ENCODE measurements at regions not wholly inside any gene's neighbourhood (a gene's known extent, or its start where the extent isn't known, plus 50 kb on each side); places are given as distances from the start of the nearest gene placed in this dataset.

DNA sequence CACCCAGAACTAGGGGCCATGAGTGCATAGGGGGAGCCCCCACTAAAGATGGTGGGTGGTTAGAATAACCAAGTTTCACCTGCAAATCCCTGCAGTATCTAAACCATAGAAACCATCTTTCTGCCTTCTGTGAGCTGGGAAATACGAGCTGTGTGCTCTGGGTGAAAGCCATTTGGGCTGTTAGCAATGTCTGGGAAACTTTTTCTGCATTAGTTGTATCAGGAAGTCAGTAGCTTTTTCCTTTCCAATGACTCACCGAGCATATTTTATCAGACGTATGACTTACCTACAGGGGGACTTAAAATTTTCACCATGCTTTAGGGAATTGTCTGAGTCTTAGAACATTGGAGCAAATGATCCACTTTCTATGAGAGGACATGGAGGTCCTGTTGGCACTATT is 584.0 kb downstream of the QKI start:
- 72% methylated on average over 3 of the region's 3 CpGs for WGBS (ENCODE audit: low lambda C conversion rate, missing lambda C conversion rate)
- Histone ChIP-seq H3K79me2 (no peaks in the 10 kb centered on the region), H3K9me3 (ENCODE audit: low read depth) (no peaks in the 10 kb centered on the region), H3K27me3 (no peaks in the 10 kb centered on the region), H3K36me3 (replicated peaks; ENCODE audit: insufficient read depth, low read depth) (no peaks in the 10 kb centered on the region), H2AFZ (no peak overlapping the region), H3K4me1 (ENCODE audit: insufficient read depth) (no peaks in the 10 kb centered on the region), H4K20me1 (ENCODE audit: insufficient read depth, poor library complexity, severe bottlenecking) (no peaks in the 10 kb centered on the region), H3K9me2 (replicated peaks; ENCODE audit: insufficient read depth) (no peaks in the 10 kb centered on the region), H3K4me3 (no peak overlapping the region), H3K4me2 (no peak overlapping the region), H3K27ac (no peak overlapping the region)
- no peak for TF ChIP-seq EZH2 (IDR thresholded peaks at IDR 0.05; ENCODE audit: borderline replicate concordance)
- no peak for TF ChIP-seq EZH2phosphoT487 (IDR thresholded peaks at IDR 0.05; ENCODE audit: low read depth, severe bottlenecking, unreplicated experiment)
- TF ChIP-seq, protein P1, sequence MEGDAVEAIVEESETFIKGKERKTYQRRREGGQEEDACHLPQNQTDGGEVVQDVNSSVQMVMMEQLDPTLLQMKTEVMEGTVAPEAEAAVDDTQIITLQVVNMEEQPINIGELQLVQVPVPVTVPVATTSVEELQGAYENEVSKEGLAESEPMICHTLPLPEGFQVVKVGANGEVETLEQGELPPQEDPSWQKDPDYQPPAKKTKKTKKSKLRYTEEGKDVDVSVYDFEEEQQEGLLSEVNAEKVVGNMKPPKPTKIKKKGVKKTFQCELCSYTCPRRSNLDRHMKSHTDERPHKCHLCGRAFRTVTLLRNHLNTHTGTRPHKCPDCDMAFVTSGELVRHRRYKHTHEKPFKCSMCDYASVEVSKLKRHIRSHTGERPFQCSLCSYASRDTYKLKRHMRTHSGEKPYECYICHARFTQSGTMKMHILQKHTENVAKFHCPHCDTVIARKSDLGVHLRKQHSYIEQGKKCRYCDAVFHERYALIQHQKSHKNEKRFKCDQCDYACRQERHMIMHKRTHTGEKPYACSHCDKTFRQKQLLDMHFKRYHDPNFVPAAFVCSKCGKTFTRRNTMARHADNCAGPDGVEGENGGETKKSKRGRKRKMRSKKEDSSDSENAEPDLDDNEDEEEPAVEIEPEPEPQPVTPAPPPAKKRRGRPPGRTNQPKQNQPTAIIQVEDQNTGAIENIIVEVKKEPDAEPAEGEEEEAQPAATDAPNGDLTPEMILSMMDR (IDR thresholded peaks at IDR 0.05; ENCODE audit: poor library complexity) = no peak
- DNase-seq (ENCODE audit: low spot score) = no peak

GRCh38 chr6:163996491-163996890 is 582.0 kb downstream of the QKI start:
- Histone ChIP-seq H3K4me3 (no peak overlapping the region), H3K9me2 (replicated peaks; ENCODE audit: insufficient read depth) (no peaks in the 10 kb centered on the region), H3K4me2 (no peak overlapping the region), H2AFZ (no peak overlapping the region), H4K20me1 (ENCODE audit: insufficient read depth, poor library complexity, severe bottlenecking) (no peaks in the 10 kb centered on the region), H3K4me1 (ENCODE audit: insufficient read depth) (no peaks in the 10 kb centered on the region), H3K9me3 (ENCODE audit: low read depth) (no peaks in the 10 kb centered on the region), H3K27ac (no peak overlapping the region), H3K79me2 (no peaks in the 10 kb centered on the region), H3K27me3 (no peaks in the 10 kb centered on the region), H3K36me3 (replicated peaks; ENCODE audit: insufficient read depth, low read depth) (no peaks in the 10 kb centered on the region)
- no peak for TF ChIP-seq EZH2phosphoT487 (IDR thresholded peaks at IDR 0.05; ENCODE audit: low read depth, severe bottlenecking, unreplicated experiment)
- TF ChIP-seq, protein P1 (IDR thresholded peaks at IDR 0.05; ENCODE audit: poor library complexity) = no peak
- no peak for TF ChIP-seq EZH2 (IDR thresholded peaks at IDR 0.05; ENCODE audit: borderline replicate concordance)
- 91% methylated on average over 6 of the region's 6 CpGs for WGBS (ENCODE audit: low lambda C conversion rate, missing lambda C conversion rate)
- DNase-seq (ENCODE audit: low spot score) = no peak

- Histone ChIP-seq H3K4me2 (no peak overlapping the region), H3K9me2 (replicated peaks; ENCODE audit: insufficient read depth) (no peaks in the 10 kb centered on the region), H2AFZ (no peak overlapping the region), H3K36me3 (replicated peaks; ENCODE audit: insufficient read depth, low read depth) (no peaks in the 10 kb centered on the region), H3K79me2 (no peaks in the 10 kb centered on the region), H3K4me1 (ENCODE audit: insufficient read depth) (no peaks in the 10 kb centered on the region), H3K4me3 (no peak overlapping the region), H3K27me3 (no peaks in the 10 kb centered on the region), H3K9me3 (ENCODE audit: low read depth) (no peaks in the 10 kb centered on the region), H4K20me1 (ENCODE audit: insufficient read depth, poor library complexity, severe bottlenecking) (no peaks in the 10 kb centered on the region), H3K27ac (no peak overlapping the region)
- no peak for DNase-seq (ENCODE audit: low spot score)
- TF ChIP-seq, protein P1 (IDR thresholded peaks at IDR 0.05; ENCODE audit: poor library complexity) = no peak
- TF ChIP-seq EZH2 (IDR thresholded peaks at IDR 0.05; ENCODE audit: borderline replicate concordance) = no peak
- no peak for TF ChIP-seq EZH2phosphoT487 (IDR thresholded peaks at IDR 0.05; ENCODE audit: low read depth, severe bottlenecking, unreplicated experiment)
- WGBS (ENCODE audit: low lambda C conversion rate, missing lambda C conversion rate) = 77% methylated on average over 5 of the region's 5 CpGs
These were observed 580.0 kb downstream of the QKI start for GRCh38 chr6:163994566-163994965.

GRCh38 chr6:163992701-163993100 is 578.2 kb downstream of the QKI start:
- Histone ChIP-seq H3K79me2 (no peaks in the 10 kb centered on the region), H3K27ac (no peak overlapping the region), H2AFZ (no peak overlapping the region), H3K9me3 (ENCODE audit: low read depth) (no peaks in the 10 kb centered on the region), H3K9me2 (replicated peaks; ENCODE audit: insufficient read depth) (no peaks in the 10 kb centered on the region), H3K4me2 (no peak overlapping the region), H3K4me3 (no peak overlapping the region), H3K27me3 (no peaks in the 10 kb centered on the region), H4K20me1 (ENCODE audit: insufficient read depth, poor library complexity, severe bottlenecking) (no peaks in the 10 kb centered on the region), H3K36me3 (replicated peaks; ENCODE audit: insufficient read depth, low read depth) (no peaks in the 10 kb centered on the region), H3K4me1 (ENCODE audit: insufficient read depth) (no peaks in the 10 kb centered on the region)
- 95% methylated on average over 6 of the region's 6 CpGs for WGBS (ENCODE audit: low lambda C conversion rate, missing lambda C conversion rate)
- DNase-seq (ENCODE audit: low spot score) = no peak
- TF ChIP-seq EZH2phosphoT487 (IDR thresholded peaks at IDR 0.05; ENCODE audit: low read depth, severe bottlenecking, unreplicated experiment) = no peak
- TF ChIP-seq EZH2 (IDR thresholded peaks at IDR 0.05; ENCODE audit: borderline replicate concordance) = no peak
- TF ChIP-seq, protein P1 (IDR thresholded peaks at IDR 0.05; ENCODE audit: poor library complexity) = no peak
